Fibroblast of the aortic adventitia (primary cell): ENCODE measurements at regions not wholly inside any gene's neighbourhood (a gene's known extent, or its start where the extent isn't known, plus 50 kb on each side); places are given as distances from the start of the nearest gene placed in this dataset.

Experiments used
- DNase-seq: peaks from one replicate; pipeline ENCODE4 v3.0.0-alpha.2; 2010; ENCODE audit warnings: low read depth
- H3K4me3 ChIP-seq: 2 replicates; pipeline ENCODE4 v1.5.1; 2011; ENCODE audit warnings: low read depth, mild to moderate bottlenecking, control low read depth, low read length, moderate library complexity
- CTCF ChIP-seq: IDR thresholded peaks from 2 replicates; pipeline ENCODE4 v1.5.1; 2011; ENCODE audit warnings: mild to moderate bottlenecking, low read length, control low read depth, inconsistent platforms; ENCODE audit not compliant: insufficient read depth

GRCh38 chr2:17303054-17303453 lies 215.2 kb downstream of the RAD51AP2 start:
- peak; percentile 11 for DNase-seq
- TF ChIP-seq CTCF = no peak
- H3K4me3 ChIP-seq = no peak overlapping the region

- TF ChIP-seq CTCF = no peak
- H3K4me3 ChIP-seq = no peak overlapping the region
- no peak for DNase-seq
Measured at GRCh38 chr2:17302281-17302680, 216.0 kb downstream of the RAD51AP2 start.

GRCh38 chr2:17301437-17301836 lies 216.8 kb downstream of the RAD51AP2 start:
- TF ChIP-seq CTCF = no peak
- no peak for DNase-seq
- H3K4me3 ChIP-seq = no peak overlapping the region

GRCh38 chr2:17299891-17300540 lies 218.2 kb downstream of the RAD51AP2 start:
- TF ChIP-seq CTCF = no peak

GRCh38 chr2:17298453-17298852 lies 219.8 kb downstream of the RAD51AP2 start:
- DNase-seq = no peak
- no peak for TF ChIP-seq CTCF
- no peak overlapping the region for H3K4me3 ChIP-seq

More at GRCh38 chr2:17299891-17300540, 218.2 kb downstream of the RAD51AP2 start:
- H3K4me3 ChIP-seq = no peak overlapping the region
- DNase-seq = peak; percentile 50

- no peak for TF ChIP-seq CTCF
- no peak overlapping the region for H3K4me3 ChIP-seq
Measured at GRCh38 chr2:17296686-17297085, 221.6 kb downstream of the RAD51AP2 start.

GRCh38 chr2:17289669-17290068 lies 228.6 kb downstream of the RAD51AP2 start:
- no peak for TF ChIP-seq CTCF
- DNase-seq = no peak
- no peak overlapping the region for H3K4me3 ChIP-seq

More at GRCh38 chr2:17296686-17297085, 221.6 kb downstream of the RAD51AP2 start:
- DNase-seq = no peak
